Heart right ventricle (tissue), 16 donors: ENCODE measurements at regions not wholly inside any gene's neighbourhood (a gene's known extent, or its start where the extent isn't known, plus 50 kb on each side); places are given as distances from the start of the nearest gene placed in this dataset.

Experiments
- ATAC-seq, 8 donors: fragments of 200-7000 bp; cut with Tn5 transposase; one replicate each; pipeline ENCODE4 v1.9.1; 2020; ENCODE audit warnings: mild to moderate bottlenecking in 8 of 8, moderate library complexity in 8 of 8, moderate number of reproducible peaks in 1 of 8
- DNase-seq, 2 donors: peaks; one replicate each; pipeline ENCODE4 v3.0.0-alpha.2; 2020
- H3K27ac ChIP-seq, 10 donors: fragments of 200-600 bp; sonication (generic) in 2 of 10; one replicate each; pipeline versions ENCODE4 v1.5.0 to v1.8.0; 2020 to 2022; ENCODE audit warnings: mild to moderate bottlenecking in 3 of 10
- H3K27me3 ChIP-seq, 7 donors: fragments of 200-600 bp; one replicate each; pipeline ENCODE4 v1.8.0; 2021 to 2022; ENCODE audit warnings: mild to moderate bottlenecking in 2 of 7
- H3K36me3 ChIP-seq, 9 donors: fragments of 200-600 bp; sonication (generic) in 1 of 9; one replicate each; pipeline versions ENCODE4 v1.5.0 to v1.8.0; 2020 to 2022; ENCODE audit warnings: mild to moderate bottlenecking in 2 of 9
- H3K4me1 ChIP-seq, 9 donors: fragments of 200-600 bp; sonication (generic) in 1 of 9; one replicate each; pipeline versions ENCODE4 v1.5.0 to v1.8.0; 2020 to 2022; ENCODE audit warnings: mild to moderate bottlenecking in 4 of 9
- H3K4me3 ChIP-seq, 10 donors: fragments of 200-600 bp; sonication (generic) in 2 of 10; one replicate each; pipeline versions ENCODE4 v1.5.0 to v1.8.0; 2020 to 2022; ENCODE audit warnings: mild to moderate bottlenecking in 7 of 10, moderate library complexity in 2 of 10
- H3K9me3 ChIP-seq, 11 donors: fragments of 200-600 bp in 10 of 11; sonication (generic) in 2 of 11; one replicate each; pipeline versions ENCODE4 v1.5.0 to v1.8.0; 2013 to 2022; ENCODE audit warnings: mild to moderate bottlenecking in 2 of 11, control low read depth in 1 of 11, moderate library complexity in 1 of 11
- WGBS, 2 donors: extraction: QIAGEN DNeasy Blood & Tissue Kit; methylation state at CpG; one replicate each; pipeline ENCODE4 v1.1.7; 2013; ENCODE audit warnings: inconsistent platforms in 1 of 2; 5-methylcytosine and 5-hydroxymethylcytosine counted together
- intact Hi-C, 10 donors: fragments of 100-400 bp; cut with DNase I; formaldehyde crosslinking; loops; one replicate each; pipeline versions ENCODE4 v1.11.1 to v1.14.2; 2022
- TF ChIP-seq, protein P1 (sequence below), 9 donors: fragments of 200-600 bp; sonication (generic) in 2 of 9; IDR thresholded peaks; one replicate each; pipeline versions ENCODE4 v1.5.0 to v1.8.0; 2021 to 2022; ENCODE audit warnings: antibody characterized with exemption in 9 of 9, mild to moderate bottlenecking in 5 of 9, moderate library complexity in 1 of 9
- donor health status: Arrhythmogenic right ventricular cardiomyopathy.
- donor health status: ischemic (EF 13 %, LVEDD 7.1; RV severe dilation, severe dysfunction).
- donor health status: healthy with polysubstance abuse.
- donor health status: DM: no; HTN: yes; CAD: no.
- donor health status: DM: no; HTN: no; CAD: no.
- donor health status: ischemic (EF 25% LVEDD 6.9; RV normal size, moderate dysfunction).
- donor health status: ischemic (EF 25% LVEDD 5.7; RV mildly dilated, moderate dysfunction).
- donor health status: healthy.
- donor health status: DM: yes; HTN: yes; CAD: no.
- donor health status: Ischemic cardiomyopathy.
- donor health status: ischemic (EF 35%, LVEDD 5.7; RV mildly dilated, moderate dysfunction).
- donor health status: nonischemic (EF 11% LVEDD 7.7; RV severe dilation, severe dysfunction).
- donor health status: DM: yes; HTN: yes; CAD: no.
- donor health status: PGD.
- donor health status: ischemic (EF 29% LVEDD 5.4; RV normal size, mild dysfunction).
- donor health status: nonischemic (EF 23%, LVEDD 6.1; RV moderate dilation, normal function).

DNA sequence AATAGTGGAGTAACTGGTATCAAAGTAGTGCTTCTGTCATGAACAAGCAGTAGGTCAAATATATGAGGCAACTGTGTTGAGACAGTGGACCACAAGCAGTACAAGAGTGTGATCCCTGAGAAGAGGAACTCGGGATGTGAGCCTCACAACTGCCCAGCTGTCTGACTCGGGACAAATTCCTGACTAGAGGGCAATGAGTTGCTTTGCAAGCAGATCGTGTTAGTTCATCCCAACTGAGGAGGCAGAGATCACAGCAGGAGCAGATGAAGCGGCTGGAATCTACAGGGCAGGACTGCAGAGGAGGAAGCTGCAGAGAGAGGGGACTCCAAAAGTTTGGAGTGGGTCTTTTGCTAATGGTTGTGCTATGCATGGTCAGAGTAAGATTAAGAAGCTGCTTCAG, 741.1 kb downstream of the DIAPH3 start:
- ATAC-seq (no peak), DNase-seq (no peak)
- Histone ChIP-seq H3K27me3 (no peaks in the 10 kb centered on the region), H3K4me1 (peaks cover 0 to 8% (median 0%) of the 10 kb centered on the region in 9 donors), H3K9me3 (peaks cover 0 to 7% (median 0%) of the 10 kb centered on the region in 11 donors), H3K4me3 (no peak overlapping the region), H3K36me3 (no peaks in the 10 kb centered on the region), H3K27ac (no peak overlapping the region)
- 77 to 78% methylated on average over 4 of the region's 4 CpGs for WGBS, 2 donors
- TF ChIP-seq, protein P1, sequence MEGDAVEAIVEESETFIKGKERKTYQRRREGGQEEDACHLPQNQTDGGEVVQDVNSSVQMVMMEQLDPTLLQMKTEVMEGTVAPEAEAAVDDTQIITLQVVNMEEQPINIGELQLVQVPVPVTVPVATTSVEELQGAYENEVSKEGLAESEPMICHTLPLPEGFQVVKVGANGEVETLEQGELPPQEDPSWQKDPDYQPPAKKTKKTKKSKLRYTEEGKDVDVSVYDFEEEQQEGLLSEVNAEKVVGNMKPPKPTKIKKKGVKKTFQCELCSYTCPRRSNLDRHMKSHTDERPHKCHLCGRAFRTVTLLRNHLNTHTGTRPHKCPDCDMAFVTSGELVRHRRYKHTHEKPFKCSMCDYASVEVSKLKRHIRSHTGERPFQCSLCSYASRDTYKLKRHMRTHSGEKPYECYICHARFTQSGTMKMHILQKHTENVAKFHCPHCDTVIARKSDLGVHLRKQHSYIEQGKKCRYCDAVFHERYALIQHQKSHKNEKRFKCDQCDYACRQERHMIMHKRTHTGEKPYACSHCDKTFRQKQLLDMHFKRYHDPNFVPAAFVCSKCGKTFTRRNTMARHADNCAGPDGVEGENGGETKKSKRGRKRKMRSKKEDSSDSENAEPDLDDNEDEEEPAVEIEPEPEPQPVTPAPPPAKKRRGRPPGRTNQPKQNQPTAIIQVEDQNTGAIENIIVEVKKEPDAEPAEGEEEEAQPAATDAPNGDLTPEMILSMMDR (IDR thresholded peaks at IDR 0.05) = no peak
- intact Hi-C loops = no loop called here

DNA sequence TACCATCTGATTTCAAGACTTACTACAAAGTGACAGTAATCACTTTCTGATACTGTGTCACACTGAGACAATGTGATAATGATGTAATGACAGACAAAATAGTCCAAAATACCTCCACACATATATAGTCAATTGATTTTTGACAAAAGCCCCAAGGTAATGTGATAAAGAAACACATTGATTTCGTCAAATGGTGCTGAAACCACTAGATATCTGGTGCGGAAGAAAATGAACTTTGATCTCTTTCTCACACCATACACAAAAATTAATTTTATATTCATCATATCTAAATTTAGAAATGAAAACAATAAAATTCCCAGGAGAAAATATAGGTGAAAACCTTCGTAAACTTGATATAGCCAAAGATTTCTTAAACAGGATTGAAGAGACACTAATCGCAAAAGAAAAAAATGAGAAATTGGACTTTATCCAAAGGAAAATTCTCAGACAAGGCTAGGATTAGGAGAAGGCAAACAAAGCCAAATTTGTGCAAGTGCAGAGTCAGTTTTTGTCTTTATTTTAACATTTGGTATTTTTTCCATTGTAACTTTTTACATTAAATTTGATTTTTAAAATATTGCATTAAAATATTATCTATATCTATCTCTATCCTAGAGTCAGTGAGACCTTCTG, 739.9 kb downstream of the DIAPH3 start:
- peaks cover 0 to 10% (median 0%) of the 10 kb centered on the region in 11 donors for H3K9me3 ChIP-seq
- peaks cover 0 to 8% (median 0%) of the 10 kb centered on the region in 9 donors for H3K4me1 ChIP-seq
- H3K27ac ChIP-seq = no peak overlapping the region
- H3K4me3 ChIP-seq = no peak overlapping the region
- H3K36me3 ChIP-seq = no peaks in the 10 kb centered on the region
- DNase-seq (no peak), ATAC-seq (peak in 1 of 8 donors; percentile 56)
- intact Hi-C loops = no loop called here
- no peaks in the 10 kb centered on the region for H3K27me3 ChIP-seq
- WGBS, 2 donors = 63 to 68% methylated on average over 4 of the region's 4 CpGs
- TF ChIP-seq, protein P1 (IDR thresholded peaks at IDR 0.05) = no peak

DNA sequence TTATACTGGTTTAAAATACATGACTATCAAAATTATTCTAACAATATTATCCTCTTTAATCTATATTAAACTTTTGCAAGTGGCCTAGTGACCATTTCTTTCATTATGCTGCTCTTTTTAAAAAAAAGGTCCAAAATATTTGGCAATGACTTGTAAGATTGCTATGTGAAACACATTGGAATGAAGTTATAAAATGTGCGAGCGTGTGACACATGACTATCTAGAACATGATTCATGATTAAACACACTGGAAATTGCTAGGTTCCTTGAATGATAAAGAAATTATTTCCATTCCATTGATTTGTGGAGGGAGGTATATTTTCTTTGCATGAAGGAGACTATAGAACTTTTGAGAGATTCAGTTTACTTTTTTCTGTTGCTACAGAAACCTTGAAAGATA, 739.1 kb downstream of the DIAPH3 start:
- DNase-seq (no peak), ATAC-seq (no peak)
- Histone ChIP-seq H3K36me3 (no peaks in the 10 kb centered on the region), H3K4me1 (peaks cover 0 to 8% (median 0%) of the 10 kb centered on the region in 9 donors), H3K4me3 (no peak overlapping the region), H3K27ac (no peak overlapping the region), H3K9me3 (peaks cover 0 to 10% (median 0%) of the 10 kb centered on the region in 11 donors), H3K27me3 (no peaks in the 10 kb centered on the region)
- intact Hi-C loops = no loop called here
- 74 to 81% methylated on average over 2 of the region's 2 CpGs for WGBS, 2 donors
- TF ChIP-seq, protein P1 (IDR thresholded peaks at IDR 0.05) = no peak

GRCh38 chr13:59425211-59425741, 738.5 kb downstream of the DIAPH3 start:
- Histone ChIP-seq H3K4me3 (no peak overlapping the region), H3K27ac (no peak overlapping the region), H3K36me3 (no peaks in the 10 kb centered on the region), H3K9me3 (peaks cover 0 to 14% (median 0%) of the 10 kb centered on the region in 11 donors), H3K4me1 (peaks cover 0 to 8% (median 0%) of the 10 kb centered on the region in 9 donors), H3K27me3 (no peaks in the 10 kb centered on the region)
- intact Hi-C loops = no loop called here
- TF ChIP-seq, protein P1 (IDR thresholded peaks at IDR 0.05) = no peak
- ATAC-seq (no peak), DNase-seq (no peak)
- 80 to 85% methylated on average over 4 of the region's 4 CpGs for WGBS, 2 donors
